ENCODE measurements at regions not wholly inside any gene's neighbourhood (a gene's known extent, or its start where the extent isn't known, plus 50 kb on each side); places are given as distances from the start of the nearest gene placed in this dataset.
A peak's percentile ranks its signal among the peaks of the same experiment; 100 is the strongest.

GRCh38 chr10:27620430-27621397, 116.6 kb downstream of the RAB18 start:
- Histone ChIP-seq H3K27ac (replicated peaks in 1 of 4) (peak overlapping the region; percentile 52 to 74 (median 62)), H3K36me3 (no peaks in the 10 kb centered on the region), H3K9me3 (no peaks in the 10 kb centered on the region), H3K4me3 (peak overlapping the region in 2 of 4 donors; percentile 14 to 30), H3K4me1 (peaks cover 0 to 35% (median 32%) of the 10 kb centered on the region in 4 donors), H3K27me3 (no peaks in the 10 kb centered on the region)
- DNase-seq (ENCODE audit: extremely low spot score): no peak
- WGBS: 31% methylated on average over 10 of the region's 10 CpGs
- TF ChIP-seq EP300 (IDR thresholded peaks at IDR 0.05) (no peak), POLR2A (IDR thresholded peaks at IDR 0.05; ENCODE audit: low read depth) (no peak), POLR2AphosphoS5 (IDR thresholded peaks at IDR 0.05) (peak in 1 of 2 donors; percentile 9)
- TF ChIP-seq, protein P1, sequence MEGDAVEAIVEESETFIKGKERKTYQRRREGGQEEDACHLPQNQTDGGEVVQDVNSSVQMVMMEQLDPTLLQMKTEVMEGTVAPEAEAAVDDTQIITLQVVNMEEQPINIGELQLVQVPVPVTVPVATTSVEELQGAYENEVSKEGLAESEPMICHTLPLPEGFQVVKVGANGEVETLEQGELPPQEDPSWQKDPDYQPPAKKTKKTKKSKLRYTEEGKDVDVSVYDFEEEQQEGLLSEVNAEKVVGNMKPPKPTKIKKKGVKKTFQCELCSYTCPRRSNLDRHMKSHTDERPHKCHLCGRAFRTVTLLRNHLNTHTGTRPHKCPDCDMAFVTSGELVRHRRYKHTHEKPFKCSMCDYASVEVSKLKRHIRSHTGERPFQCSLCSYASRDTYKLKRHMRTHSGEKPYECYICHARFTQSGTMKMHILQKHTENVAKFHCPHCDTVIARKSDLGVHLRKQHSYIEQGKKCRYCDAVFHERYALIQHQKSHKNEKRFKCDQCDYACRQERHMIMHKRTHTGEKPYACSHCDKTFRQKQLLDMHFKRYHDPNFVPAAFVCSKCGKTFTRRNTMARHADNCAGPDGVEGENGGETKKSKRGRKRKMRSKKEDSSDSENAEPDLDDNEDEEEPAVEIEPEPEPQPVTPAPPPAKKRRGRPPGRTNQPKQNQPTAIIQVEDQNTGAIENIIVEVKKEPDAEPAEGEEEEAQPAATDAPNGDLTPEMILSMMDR (IDR thresholded peaks at IDR 0.05): no peak
- intact Hi-C loops (cut with DNase I): no loop called here

DNA sequence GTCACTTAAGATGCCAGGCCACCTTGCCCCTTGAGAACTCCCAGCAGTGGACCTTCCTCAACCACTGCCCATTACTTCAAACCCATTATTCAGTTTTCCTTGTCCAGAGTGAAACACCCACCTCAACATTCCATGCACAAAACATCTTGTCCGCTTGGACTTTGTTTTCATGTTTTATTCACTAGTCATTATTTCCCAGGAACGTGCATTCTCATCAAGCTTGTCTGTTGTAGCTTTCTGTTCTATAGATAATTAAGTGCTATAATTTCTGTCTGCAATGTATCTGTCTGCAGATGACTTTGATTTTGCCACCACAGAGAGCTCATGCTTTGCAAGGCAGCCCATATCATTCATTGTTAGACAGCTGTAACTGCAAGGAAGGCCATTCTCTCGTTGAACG, 117.4 kb downstream of the RAB18 start:
- no peaks in the 10 kb centered on the region for H3K9me3 ChIP-seq
- DNase-seq (ENCODE audit: extremely low spot score): no peak
- H3K27me3 ChIP-seq: no peaks in the 10 kb centered on the region
- TF ChIP-seq, protein P1 (IDR thresholded peaks at IDR 0.05): no peak
- no peak for TF ChIP-seq POLR2A (IDR thresholded peaks at IDR 0.05; ENCODE audit: low read depth)
- no peak for TF ChIP-seq EP300 (IDR thresholded peaks at IDR 0.05)
- TF ChIP-seq POLR2AphosphoS5 (IDR thresholded peaks at IDR 0.05): no peak
- peak overlapping the region in 2 of 4 donors; percentile 14 to 30 for H3K4me3 ChIP-seq
- intact Hi-C loops (cut with DNase I): no loop called here
- H3K27ac ChIP-seq (replicated peaks in 1 of 4): peak overlapping the region; percentile 52 to 74 (median 62)
- peaks cover 0 to 35% (median 32%) of the 10 kb centered on the region in 4 donors for H3K4me1 ChIP-seq
- WGBS: 61% methylated on average over 4 of the region's 4 CpGs
- no peaks in the 10 kb centered on the region for H3K36me3 ChIP-seq

DNA sequence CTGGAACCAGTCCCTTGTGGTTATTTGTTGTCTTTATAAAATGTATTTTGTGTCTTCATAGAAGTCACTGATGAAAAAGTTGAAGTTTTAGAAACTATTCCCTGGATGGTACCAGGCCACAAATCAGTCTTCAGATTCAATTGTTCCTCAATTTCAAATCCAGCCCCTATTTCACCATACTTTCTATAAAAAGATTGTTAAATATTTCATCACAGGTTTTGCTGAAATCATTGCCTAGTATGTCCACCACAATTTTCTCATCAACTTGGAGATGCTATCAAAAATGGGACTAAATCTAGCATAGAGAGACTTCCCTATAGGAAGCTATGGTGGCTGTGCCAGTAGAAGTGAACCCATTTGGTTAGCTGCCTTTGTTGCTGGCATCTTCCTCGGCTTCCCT, 118.5 kb downstream of the RAB18 start:
- WGBS: 87% methylated on average over 1 of the region's 1 CpG
- H3K27me3 ChIP-seq: no peaks in the 10 kb centered on the region
- intact Hi-C loops (cut with DNase I): no loop called here
- H3K36me3 ChIP-seq: no peaks in the 10 kb centered on the region
- H3K9me3 ChIP-seq: no peaks in the 10 kb centered on the region
- TF ChIP-seq POLR2AphosphoS5 (IDR thresholded peaks at IDR 0.05) (no peak), EP300 (IDR thresholded peaks at IDR 0.05) (no peak), POLR2A (IDR thresholded peaks at IDR 0.05; ENCODE audit: low read depth) (no peak)
- TF ChIP-seq, protein P1 (IDR thresholded peaks at IDR 0.05): no peak
- no peak for DNase-seq (ENCODE audit: extremely low spot score)
- H3K4me1 ChIP-seq: peaks cover 0 to 35% (median 32%) of the 10 kb centered on the region in 4 donors
- no peak overlapping the region for H3K4me3 ChIP-seq
- H3K27ac ChIP-seq (replicated peaks in 1 of 4): no peak overlapping the region
